Fibroblast of skin of scalp (primary cell): ENCODE measurements at regions not wholly inside any gene's neighbourhood (a gene's known extent, or its start where the extent isn't known, plus 50 kb on each side); places are given as distances from the start of the nearest gene placed in this dataset.
A peak's percentile ranks its signal among the peaks of the same experiment; 100 is the strongest.
"Not testable (repeated sequence)": the region's sequence is repeated elsewhere in the genome, so short reads cannot be mapped to it uniquely, and the experiment has no call there.

Source experiments
- DNase-seq: peaks from one replicate; pipeline ENCODE4 v3.0.0-alpha.2; 2013

GRCh38 chr2:51971136-51971535, 939.2 kb upstream of the NRXN1 start:
- no peak for DNase-seq

DNA sequence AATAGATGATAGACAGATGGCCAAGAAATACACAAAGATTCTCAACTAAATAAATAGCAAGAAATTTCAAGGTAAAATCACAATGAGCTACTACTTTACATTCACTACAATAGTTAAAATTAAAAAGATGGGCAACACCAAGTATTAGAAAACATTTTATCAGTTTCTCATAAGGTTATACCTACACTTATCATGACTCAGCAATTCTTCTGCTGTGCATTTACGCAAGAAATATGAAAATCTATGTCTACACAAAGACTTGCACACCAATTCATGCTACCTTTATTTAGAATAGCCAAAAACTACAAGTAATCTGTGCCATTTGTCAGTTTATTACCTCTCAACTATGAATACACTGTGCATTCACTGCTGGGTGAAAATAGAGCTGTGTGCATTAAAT, 937.4 kb upstream of the NRXN1 start:
- DNase-seq = no peak

DNA sequence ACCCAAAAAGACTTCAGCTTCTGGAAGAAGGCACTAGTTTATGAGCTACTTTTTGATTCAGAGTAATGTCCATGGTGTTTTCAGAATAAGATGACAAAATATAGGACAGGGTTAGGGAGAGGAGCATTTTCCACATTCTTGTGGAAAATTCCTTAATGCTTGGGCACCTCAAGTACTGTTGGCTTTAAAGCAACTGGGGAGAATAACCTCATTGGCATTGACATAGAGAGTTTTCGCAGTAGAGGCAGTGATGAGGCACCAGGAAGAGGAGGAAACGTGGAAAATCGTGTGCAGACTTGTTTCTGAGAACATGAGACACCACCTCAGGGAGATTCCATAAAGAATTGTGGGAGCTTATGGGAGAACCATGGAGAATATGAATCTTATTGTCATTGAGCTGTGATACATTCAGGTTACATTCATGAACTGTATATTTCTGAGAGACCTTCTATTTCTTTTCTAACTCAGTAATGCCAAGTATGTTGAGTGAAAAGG, 929.0 kb upstream of the NRXN1 start:
- peak; percentile 75 for DNase-seq

- peak; percentile 63 for DNase-seq
Observed at GRCh38 chr2:51960281-51960680, 928.3 kb upstream of the NRXN1 start.

DNA sequence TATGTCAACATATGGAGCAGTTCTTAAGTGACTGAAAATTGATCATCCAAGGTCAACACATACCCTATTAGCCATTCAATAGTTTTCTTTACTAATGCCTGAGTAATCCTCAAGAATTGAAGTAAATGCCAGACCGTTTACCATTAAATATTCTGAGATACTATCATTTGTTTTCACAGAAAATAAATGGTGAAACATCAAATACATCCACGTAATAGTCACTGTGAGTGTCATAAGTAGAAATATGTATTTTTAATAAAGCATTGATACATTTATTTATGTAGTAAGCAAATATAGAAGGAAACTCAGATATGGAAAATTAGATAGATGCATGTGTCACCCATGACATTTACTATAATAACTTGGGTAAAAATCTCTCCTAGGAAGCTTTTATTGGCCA, 927.8 kb upstream of the NRXN1 start:
- DNase-seq = peak; percentile 81

- DNase-seq = peak; percentile 91
Observed at GRCh38 chr2:51953931-51954330, 922.0 kb upstream of the NRXN1 start.

GRCh38 chr2:51921076-51921475, 889.1 kb upstream of the NRXN1 start:
- no peak for DNase-seq

GRCh38 chr2:51920509-51920908, 888.6 kb upstream of the NRXN1 start:
- DNase-seq = no peak

GRCh38 chr2:51919395-51919794, 887.5 kb upstream of the NRXN1 start:
- peak; percentile 78 for DNase-seq

DNA sequence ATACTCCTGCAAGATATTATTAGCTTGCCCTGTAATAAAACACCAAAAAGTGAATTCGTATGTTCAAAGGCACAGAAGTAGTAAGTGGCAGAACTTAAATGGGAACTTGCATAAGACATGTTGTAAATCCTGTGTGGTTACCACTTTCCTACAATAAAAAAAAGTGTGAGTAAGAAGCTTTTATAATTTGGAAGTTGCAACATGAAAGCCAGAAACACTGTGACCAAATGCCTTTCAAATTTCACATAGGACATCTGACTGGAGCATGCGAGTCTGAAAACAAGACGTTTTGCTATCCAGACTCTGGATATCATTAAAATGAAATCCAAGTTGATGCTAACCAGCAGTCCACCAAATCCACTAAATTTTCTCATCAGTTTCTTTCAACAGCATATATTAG, 886.2 kb upstream of the NRXN1 start:
- DNase-seq = peak; percentile 88

- no peak for DNase-seq
Observed at GRCh38 chr2:51903728-51904127, 871.8 kb upstream of the NRXN1 start.

DNA sequence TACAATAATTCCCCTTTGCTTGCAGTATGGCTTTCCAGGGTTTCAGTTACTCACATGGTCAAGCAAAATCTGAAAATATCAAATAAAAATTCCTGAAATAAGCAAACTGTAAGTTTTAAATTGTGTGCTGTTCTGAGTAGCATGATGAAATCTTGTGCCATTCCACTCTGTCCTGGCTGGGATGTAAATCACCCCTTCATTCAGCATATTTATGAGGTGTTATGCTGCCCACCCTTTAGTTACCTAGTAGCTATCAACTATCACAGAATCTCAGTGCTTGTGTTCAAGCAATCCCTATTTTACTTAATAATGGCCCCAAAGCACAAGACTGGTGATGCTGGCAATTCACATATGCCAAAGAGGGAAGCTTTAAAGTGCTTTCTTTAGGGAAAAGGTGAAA, 867.7 kb upstream of the NRXN1 start:
- no peak for DNase-seq

DNA sequence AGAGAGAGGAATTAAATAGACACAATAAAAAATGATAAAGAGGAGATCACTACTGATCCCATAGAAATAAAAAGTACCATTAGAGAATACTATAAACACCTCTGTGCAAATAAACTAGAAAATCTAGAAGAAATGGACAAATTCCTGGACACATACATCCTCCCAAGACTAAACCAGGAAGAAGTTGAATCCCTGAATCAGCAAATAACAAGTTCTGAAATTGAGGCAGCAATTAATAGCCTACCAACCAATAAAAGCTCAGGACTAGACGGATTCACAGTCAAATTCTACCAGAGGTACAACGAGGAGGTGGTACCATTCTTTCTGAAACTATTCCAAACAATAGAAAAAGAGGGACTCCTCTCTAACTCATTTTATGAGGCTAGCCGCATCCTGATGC, 862.7 kb upstream of the NRXN1 start:
- DNase-seq = not testable (repeated sequence)

DNA sequence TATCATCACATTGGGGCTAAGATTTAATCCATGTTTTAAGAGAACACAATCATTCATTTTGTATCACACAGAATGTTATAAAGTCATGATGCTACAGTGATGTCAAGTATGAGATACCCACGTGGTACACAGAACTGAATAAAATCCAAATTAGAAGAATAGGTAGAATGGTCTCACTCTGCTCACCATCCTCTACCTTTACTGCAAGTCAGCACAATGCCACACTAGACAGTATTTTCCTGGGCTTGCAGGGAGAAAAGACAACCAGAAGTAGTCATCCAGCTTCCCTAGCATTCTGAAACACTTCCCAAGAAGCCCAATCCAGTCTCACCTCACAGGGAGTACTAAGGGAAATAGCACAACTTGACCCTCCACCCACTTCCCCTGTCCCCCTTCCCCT, 856.2 kb upstream of the NRXN1 start:
- DNase-seq = no peak

DNA sequence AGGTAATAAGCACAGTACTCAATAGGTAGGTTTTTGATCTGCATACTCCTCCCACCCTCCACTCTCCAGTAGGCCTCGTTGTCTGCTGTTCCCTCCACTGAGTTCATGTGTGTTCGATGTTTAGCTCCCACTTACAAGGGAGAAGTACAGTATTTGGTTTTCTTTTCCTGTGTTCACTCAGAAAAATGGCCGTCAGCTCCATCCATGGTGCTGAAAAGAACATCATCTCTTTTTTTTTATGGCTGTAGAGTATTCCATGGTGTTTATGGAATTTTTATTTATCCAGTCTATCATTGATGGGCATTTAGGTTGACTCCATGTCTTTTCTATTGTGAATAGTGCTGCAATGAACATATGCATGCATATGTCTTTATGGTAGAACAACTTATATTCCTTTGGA, 849.7 kb upstream of the NRXN1 start:
- DNase-seq = no peak

DNA sequence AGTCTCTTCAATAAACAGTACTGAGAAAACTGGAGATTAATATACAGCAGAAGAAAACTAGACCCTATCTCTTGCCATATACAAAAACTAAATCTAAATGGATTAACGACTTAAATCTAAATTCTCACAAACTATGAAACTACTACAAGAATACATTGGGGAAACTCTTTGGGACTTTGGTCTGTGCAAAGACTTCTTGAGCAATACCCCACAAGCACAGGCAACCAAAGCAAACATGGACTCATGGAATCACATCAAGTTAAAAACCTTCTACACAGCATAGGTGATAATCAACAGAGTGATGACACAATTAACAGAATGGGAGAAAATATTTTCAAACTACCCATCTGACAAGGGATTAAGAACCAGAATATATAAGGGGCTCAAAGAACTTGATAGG, 848.2 kb upstream of the NRXN1 start:
- DNase-seq = no peak

DNA sequence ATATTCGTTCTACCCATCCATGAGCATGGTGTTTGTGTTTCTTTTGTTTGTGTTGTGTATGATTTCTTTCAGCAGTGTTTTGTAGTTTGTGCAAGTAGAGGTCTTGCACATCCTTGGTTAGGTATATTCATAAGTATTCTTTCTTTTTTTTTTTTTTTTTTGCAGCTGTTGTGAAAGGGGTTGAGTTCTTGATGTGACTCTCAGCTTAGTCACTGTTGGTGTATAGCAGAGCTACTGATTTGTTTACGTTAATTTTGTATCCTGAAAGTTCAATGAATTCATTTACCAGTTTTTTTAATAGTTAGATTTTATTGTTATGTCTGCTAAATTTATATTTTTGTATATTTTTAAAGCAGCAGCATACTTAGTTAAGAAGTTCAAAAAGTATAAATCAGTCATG, 834.4 kb upstream of the NRXN1 start:
- no peak for DNase-seq

DNA sequence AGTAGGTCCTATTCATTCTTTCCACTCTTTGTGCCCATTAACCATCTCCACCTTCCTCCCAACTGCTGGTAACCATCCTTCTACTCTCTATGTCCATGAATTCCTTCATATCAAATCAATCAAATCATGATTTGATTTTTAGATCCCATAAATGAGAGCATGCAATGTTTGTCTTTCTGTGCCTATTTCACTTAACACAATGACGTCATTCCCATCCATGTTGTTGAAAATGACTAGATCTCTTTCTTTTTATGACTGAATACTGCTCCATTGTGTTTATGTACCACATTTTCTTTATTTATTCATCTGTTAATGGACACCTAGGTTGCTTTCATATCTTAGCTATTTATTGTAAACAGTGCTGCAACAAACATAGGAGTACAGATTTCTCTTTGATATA, 827.3 kb upstream of the NRXN1 start:
- DNase-seq = no peak

DNA sequence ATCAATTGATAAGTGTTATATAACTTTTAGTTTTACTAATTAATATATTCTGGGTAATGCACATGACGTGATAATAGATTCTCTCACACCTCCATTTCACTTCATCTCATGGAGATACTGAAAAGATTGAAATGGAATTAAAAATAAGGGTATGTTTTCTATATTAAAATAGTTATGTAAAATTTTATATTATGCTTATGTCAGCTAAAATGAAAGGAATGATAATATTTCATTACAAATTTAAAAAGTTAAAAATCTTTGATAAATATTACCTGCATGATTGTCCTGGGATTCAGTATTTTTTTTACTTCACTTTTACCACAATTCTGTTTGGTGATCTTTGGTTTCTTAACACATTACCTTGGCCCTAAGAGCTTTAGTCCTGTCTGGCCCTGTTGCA, 823.8 kb upstream of the NRXN1 start:
- DNase-seq = no peak

DNA sequence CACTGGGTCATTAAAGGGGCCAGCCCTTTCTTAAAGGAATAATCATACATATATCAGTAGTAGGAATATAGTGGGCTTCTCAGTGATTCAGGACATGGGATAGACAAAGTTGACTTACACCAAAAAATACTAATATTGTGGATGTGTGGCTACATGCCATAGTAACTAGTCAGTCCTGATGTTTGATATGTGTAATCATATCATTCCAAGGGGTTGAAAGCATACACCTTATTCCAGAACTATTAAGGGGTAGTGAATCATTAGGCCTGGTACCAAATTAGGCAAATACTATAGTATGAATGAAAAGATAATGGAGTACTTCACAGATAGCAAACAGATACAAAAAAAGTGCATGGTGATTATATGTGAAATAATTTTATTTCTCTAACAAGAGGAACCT, 814.9 kb upstream of the NRXN1 start:
- DNase-seq = peak; percentile 2

GRCh38 chr2:51846018-51846417, 814.1 kb upstream of the NRXN1 start:
- no peak for DNase-seq

GRCh38 chr2:51844596-51844995, 812.7 kb upstream of the NRXN1 start:
- no peak for DNase-seq

- no peak for DNase-seq
Observed at GRCh38 chr2:51829477-51829876, 797.5 kb upstream of the NRXN1 start.

DNA sequence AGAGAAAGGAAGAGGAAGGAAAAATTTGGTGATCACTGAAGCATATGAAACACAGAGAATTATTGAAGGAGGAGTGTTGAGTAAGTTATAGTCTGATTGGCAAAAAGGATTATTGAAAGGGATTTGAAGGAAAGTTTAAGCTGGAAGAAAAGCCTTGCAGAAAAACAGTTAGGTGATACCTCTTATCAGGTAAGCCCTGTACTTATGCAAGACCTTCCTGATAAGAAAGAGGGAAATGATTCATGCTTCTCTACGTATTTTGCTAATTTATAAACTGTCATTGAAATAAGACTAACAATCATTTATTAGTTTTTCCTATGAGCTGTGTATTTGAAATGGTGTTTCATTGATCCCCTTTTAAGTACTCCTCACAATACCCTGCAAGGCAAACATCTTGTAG, 793.9 kb upstream of the NRXN1 start:
- DNase-seq = no peak

- DNase-seq = peak; percentile 72
Observed at GRCh38 chr2:51813247-51813646, 781.3 kb upstream of the NRXN1 start.
